Forelimb muscle (tissue), 1 donor: ENCODE measurements at regions not wholly inside any gene's neighbourhood (a gene's known extent, or its start where the extent isn't known, plus 50 kb on each side); places are given as distances from the start of the nearest gene placed in this dataset.

ENCODE experiments used
- DNase-seq: peaks from one replicate; pipeline ENCODE4 v3.0.0-alpha.2; 2013; ENCODE audit warnings: low read depth

DNA sequence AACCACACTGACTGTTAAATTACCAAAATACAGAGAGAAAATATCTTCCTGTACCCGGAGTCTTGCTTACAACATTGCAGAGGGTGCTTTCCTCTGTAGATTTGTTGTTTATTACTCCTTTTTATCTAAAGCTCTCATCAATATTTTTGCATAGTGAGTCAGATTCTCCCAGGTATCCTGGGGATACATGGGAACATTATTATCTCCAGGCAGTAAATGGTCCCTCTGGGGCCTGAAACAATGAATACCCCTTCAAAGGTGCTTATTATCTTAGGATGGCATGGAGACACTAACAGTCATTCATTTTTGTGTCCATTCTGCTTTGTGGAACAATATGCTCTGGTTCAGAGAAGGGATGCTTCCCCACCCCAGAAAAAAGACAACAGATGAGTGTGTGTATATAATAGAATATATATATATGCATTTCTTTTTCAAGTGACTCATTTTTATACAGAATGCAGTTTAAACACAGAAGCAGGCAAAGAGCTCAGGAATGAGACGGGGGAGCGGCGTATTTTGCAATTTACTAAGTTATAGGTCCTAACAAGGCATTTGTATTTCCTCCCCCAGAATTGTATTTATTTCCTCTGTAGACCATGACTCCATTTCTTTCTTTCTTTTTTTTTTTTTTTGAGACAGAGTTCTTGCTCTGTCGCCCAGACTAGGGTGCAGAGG, 424.8 kb upstream of the ZEB2 start:
- no peak for DNase-seq

DNA sequence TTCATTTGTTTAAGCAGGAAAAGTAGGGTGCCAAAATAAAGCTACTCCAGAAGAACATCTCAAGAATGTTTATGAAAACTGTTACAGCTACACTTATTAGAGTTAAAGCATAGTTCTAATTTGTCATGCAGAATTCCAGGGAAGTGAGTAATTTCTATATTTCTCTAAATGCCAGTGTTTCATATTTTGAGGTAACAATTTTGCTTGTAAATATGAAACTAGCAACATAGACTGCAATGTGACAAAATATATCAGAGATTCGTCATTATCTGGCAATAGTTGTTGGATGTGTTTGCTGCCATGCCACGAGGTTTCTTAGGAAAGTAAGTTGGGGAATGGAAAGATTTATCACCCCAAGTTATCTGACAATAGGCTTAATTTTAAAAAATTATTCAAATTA, 424.1 kb upstream of the ZEB2 start:
- DNase-seq: no peak

DNA sequence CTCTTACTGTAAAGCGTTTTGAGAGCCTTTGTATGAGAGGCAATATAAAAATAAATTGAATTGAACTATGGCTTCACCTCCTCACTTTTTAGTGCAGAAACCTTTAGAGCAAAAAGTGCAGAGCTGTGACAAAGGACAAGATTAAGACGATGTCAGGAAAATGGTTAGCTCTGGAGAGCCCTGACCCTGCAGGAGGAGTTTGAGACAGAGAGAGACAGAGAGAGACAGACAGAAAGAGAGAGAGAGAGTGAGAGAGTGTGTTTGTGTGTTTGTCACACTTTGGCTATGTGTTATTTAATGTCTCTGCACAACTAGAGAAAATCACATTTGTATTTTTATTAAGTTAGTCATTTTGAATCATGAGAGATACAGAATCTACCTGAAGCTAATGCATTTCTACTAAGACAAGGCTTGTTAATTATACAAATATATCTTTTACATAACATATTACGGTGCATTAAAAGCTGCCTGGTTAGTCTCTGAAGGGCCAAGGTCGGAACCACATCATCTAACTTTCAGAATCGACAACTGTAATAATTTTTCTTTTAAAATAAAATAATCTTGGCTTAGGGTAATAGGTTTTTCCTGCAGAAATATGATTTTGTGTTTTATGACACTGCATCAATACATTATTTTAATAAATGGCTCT, 423.5 kb upstream of the ZEB2 start:
- no peak for DNase-seq

DNA sequence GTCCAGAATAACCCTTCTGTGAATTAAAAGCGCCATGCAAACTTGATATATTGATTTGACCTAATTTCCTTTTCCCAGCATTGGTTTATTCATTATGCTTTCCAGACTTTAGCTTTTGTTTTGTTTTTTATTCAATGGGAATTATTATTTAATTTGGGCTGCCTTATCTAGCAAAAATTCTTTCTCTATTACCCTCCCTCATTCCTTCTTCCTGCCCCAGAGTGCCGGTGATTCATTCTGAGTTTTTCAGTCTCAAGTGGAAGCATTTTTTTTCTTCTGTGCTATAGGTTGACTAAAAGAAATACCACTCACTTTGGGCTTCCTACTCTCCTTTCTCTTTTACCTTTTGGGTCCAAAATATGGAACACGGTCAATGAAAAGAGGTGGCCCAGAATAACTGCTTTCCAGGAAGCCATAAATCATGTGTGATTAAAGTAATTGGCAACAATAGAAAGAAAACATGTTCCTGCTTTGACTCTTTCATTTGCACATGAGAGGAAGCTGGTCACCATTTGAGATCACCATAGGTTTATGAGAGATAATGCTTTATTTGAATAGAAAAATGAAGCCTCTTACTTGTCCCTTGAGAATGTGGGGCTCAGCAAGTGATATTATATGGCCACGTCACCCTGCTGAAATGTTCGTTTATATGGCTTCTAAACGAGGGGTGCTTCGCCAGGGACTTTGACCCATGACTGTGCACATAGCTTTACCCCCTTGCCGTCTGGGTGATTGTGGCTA, 422.8 kb upstream of the ZEB2 start:
- no peak for DNase-seq

DNA sequence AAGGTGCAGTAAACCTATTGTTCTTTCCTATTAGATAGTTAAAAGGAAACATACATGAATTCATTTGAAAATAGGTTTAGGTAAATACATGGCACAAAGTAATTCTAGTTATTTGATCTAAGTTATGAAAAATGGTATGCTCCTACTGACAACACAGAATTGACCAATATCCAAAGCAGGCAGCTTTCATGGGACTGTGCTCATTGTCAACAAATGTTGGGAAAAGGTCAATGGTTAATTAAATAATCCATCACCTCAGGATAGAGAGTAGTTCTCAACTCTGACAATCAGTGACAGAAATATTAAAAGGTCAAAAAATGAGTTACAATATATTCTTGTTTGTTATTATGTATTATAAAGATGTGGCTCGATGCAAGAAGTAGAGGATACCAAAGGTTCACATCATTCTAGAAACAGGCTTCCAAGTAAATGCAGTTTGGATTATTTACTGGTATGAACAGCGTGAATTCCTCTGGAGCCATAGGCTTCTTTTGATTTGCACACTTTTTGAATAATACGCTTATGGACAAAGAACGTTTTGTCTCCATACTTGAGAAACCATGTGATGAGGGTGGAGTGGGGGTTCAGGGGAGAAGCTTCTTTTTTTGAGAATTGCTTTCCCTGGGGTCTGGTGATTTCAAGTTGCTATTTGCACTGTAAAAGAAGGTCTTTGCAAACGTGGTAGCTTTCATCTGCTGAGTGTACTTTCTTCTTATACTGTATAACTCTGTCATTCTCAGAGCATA, 422.0 kb upstream of the ZEB2 start:
- no peak for DNase-seq

DNA sequence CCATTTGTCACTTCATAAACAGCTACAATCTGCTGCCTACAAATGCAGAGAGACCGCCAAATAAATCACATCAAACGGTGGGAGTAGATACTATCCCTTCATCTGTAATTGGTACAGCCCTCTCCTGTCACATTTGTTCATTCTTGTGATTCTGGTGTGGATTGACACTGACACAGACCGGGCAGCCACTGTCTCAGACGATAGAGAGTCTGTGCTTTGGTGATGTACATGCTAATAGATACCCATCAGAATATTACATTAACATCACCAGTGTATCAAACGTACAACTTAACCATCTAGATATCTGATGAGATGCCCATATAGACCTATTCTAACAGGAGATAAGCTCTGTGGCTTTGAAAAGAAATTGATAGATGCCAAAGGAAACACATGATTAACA, 419.7 kb upstream of the ZEB2 start:
- no peak for DNase-seq

DNA sequence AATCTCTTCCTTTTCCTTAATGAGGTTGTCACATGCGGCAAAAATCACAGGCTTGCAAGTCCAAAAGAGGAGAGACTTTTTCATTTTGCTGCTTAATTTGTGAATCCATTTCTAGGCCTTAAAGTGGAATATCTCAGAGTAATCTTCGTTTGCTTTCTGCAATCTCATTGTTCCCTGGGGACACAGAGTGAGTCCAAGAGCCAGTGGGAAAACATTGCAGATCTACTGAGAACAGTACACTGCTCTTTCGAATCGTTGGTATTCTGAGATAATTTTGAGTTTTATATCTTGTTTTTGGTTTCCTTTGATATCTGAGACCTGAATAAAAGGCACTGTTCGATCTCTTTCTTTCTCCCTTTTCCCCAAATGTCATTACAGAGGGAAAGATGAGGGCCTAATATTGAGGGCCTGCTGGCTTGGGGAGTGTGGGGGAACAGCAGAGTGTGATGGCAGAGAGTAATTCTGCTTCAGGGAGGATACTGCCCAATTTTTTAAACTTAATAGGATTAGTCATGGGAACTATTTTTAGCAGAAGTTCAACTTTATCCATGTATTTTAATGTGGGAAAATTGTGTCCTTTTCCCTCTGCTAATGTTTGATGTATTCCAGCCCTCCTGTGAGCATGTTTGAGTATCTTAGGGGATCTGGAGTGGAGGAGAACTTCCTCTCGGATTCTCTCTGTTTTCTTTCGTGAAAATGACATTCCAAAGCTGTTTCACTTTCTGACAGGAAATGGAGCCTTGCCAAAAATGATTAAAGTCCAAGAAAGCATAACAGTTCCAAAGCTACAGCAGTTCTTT, 418.2 kb upstream of the ZEB2 start:
- DNase-seq: peak; percentile 67

DNA sequence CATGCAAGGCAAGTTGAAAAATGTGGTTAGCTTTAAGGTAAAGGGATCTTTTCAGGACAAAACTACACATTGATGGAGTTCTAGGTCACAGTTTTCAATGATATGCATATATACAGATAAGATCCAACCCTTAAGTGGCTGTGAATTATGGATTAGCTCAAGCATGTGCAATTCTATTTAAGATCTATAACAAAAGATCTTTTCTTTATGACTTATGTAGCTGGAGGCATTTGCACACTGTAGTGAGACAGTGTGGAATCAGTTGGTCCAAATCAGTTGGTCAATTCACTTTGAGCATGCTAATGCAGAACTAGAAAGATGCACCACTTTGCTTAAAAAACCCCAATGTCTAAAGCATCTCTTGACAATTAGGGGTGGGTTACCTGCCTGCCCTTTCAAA, 417.1 kb upstream of the ZEB2 start:
- no peak for DNase-seq

DNA sequence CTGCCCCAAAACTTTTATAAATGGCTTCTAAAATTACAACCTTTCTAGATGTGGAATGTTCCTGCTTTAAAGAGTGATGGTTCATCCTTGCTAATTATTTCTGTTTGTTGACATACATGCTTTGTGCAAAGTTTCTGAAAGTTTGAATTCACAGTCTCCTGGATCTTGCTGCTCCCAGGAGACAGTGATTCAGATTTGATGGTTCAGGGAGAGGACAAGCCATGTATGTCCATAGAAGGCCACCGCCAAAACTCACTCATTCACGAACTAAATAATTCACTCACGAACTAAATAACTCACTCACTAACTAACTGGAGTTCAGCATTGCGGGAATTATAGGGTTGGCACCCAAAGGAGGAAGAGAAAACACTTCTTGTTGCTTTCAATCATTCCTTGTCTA, 416.5 kb upstream of the ZEB2 start:
- no peak for DNase-seq

DNA sequence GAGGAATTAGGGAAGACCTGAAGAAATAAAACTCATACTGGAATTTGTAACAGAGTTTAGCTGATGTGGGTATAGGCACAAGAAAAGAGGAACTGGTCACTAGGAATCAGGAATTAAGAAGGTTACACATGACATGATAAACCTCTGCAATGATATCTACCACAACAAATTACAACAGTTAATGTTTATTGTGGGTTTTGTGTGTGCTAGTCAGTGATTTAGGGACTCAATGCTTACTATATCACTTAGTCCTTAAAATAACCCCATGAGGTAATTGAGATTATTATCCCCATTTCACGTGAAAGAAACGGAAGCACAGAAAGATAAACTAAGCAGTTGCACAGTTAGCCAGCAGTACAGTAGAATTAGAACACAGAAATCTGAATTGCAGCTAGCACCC, 415.8 kb upstream of the ZEB2 start:
- no peak for DNase-seq

DNA sequence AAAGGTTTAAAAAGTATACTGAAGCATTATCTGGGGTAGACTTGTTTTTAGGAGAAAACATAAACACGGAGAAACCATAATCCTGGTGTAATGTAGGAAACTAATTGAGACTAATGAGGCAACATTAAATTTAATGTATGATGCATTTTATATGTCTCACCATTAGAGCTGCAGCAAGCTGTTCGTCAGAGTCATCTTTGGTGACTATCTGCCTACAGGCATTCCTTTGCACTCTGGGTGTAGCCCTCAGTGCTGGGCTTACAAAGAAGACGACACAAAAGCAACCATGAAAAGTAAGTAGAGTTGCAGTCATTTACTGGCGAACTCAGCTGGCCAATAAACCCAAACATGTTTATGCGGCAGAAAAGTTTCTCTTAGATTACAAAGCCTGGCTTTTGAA, 415.3 kb upstream of the ZEB2 start:
- DNase-seq: no peak

DNA sequence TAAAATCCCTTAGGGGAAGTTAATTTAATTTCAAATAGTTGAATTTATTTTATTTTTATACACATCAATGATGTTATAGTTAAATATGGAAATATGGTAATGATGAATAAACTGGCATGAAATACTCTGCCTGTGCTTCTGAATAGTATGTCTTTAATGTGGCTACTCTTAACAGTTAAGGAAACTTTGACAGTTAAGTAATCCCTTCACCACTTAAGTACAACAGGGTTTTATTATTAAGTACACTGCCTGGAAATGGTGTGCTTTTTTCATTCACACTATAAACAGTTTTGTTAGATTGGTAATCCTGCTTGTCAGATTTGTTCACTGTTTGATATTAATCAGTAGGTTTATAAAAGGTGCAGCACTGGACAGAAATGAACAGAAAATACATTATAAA, 412.0 kb upstream of the ZEB2 start:
- DNase-seq: no peak

DNA sequence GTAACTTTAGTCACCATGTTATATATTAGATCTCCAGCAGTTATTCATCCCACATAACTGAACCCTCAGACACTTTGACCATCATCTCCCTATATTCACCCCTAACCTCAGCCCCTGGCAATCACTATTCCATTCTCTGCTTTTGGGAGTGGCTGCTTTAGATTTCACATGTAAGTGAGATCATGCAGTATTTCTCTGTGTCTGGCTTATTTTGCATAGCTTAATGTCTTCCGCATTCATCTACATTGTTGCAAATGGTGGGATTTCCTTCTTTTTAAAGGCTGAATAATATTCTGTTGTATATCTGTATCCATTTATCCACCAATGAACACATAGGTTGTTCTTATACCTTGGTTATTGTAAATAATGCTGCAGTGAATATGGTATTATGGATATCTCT, 411.6 kb upstream of the ZEB2 start:
- no peak for DNase-seq

DNA sequence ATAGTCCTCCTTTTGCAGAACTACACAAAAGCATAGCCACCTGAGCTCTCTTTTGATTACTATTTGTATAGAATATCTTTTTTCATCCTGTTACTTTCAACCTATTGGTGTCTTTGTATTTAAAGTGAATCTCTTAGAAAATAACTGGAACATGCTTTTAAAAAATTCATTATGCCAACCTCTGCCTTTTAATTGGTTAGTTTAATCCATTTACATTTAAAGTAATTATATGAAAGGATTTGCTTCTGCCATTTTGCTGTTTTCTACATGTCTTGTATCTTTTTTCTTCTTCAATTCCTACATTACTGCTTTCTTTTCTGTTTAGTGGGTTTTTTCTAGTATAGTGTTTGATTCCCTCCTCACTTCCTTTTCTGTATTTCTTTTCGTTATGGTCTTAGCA, 407.5 kb upstream of the ZEB2 start:
- no peak for DNase-seq

DNA sequence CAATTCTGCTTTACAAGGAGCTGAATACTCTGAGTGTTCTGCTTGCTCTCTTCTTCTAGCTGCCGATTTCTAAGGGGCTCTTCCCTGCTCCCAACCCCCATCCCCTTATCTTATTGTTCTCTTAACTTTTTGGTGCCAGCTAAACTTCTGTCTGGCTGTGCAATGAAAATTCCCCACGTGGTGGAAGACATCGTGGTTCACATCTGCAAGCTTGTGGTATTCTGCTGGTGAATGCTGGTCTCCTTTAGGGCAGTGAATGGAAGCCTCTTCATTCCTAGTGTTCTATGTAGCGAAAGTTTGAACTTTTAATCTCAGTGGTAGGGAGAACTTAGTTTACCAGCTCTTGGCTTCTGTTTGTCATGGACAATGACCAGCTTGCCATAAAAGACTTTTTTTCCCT, 406.0 kb upstream of the ZEB2 start:
- DNase-seq: no peak

DNA sequence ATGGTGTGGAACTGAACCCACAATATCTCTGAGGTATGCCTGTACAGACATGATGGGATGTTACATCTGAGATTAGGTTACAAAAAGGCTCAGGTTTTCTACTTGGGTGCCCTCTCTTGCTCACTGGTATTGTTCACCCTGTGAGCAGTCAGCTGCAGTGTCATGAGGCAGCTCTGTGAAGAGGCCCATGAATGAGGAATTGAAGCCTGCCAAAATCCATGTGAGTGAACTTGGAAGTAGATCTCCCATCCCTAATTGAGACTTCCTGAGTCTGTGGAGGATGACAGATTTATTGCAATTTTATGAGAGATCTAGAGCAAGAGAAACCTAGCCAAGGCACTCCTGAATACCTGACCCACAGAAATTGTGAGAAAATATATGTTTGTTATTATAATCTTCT, 404.9 kb upstream of the ZEB2 start:
- DNase-seq: no peak

DNA sequence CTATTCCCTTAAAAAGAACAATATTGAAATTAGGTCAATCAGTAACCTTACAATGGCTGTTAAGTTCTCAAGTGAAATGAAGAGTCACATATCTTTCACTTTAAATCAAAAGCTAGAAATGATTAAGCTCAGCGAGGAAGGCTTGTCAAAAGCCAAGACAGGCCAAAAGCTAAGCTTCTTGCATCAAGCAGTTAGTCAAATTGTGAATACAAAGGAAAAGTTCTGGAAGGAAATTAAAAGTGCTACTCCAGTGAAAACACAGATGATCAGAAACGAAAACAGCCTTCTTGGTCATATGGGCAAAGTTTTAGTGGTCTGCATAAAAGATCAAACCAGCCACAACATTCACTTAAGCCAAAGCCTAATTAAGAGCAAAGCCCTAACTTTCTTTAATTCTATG, 402.6 kb upstream of the ZEB2 start:
- no peak for DNase-seq

DNA sequence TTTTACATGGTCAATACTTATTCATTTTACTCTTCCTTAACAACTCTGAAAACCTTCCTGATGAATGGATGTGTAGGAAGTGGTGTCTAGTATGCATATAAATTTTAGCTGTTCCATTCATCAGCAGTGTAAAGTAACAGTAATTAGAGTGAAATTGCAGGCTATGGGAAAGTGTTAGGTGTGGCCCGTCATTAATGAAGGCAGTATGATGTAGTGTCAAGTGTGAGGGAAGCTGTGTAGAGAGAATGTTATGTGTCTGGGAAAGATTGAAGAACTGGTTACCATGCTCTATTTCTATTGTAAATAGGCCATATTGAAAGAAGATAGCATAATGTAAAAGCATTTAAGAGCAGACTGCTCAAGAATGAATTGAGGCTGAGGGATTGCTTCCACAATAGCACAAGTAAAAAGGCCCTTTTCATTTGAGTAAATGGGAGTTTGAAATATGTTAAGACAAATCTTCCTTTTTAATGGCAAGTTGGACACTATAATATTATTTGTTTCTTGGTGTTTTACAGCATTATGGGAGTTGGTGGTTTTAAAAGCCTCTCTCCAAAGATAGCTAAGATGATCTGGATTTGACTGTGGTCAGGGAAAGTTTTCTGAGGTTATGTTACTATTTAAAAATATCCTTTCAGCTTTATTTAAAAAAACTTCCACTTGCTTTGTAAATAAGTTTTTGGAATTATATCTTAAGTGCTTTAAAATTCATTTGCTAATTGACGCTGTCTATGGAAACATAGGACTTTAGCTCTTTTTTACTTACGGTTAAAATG, 401.0 kb upstream of the ZEB2 start:
- no peak for DNase-seq

DNA sequence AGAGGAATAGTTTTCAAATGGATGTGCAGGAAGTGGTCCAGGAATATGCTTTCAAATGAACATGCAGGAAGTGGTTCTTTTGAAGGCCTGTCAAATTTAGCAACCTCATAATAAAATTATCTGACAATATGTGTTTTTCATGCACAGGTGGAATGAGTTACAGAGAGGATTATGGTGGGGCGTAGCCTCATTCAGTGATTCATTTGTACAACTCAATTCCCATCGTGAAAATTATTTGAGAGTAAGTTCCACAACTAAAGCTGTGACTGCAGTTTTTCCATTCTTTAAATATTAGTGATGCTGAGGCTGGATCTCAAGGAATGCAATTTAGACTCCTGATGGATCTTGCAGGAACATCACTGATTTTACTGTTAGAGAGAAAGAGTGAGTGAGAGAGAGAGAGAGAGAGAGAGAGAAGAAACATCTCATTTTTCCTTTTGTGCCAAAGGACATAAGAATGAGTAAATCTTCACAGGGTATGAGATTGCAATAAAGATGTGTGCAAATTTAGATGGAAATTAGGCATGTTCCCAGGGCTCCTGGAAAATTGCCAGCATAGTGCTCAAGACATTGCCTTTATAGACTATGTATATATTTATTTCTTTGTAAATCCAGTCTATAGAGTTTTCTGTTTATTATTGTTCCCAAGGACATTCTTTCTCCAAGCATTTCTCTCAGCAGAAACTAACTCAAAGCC, 394.9 kb upstream of the ZEB2 start:
- DNase-seq: no peak

DNA sequence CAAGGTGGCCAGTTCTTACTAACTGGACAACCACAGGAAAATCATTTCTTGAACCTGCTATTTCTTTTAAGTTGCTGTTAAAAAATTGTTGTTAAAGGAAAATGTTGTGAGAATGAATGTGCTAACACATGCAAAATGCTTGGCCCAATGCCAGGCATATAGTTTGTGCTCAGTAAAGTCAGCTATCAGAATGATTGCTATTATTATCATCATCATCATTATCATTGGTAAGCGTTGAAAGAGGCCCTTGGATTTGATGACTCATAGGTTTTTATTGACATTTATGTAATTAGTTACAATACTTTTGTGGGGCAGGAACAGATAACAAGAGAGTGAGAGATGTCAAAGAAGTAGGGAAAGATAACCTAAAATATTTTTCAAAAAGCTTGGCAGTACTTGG, 394.2 kb upstream of the ZEB2 start:
- no peak for DNase-seq
